Kidney (tissue), 13 donors: ENCODE measurements at regions not wholly inside any gene's neighbourhood (a gene's known extent, or its start where the extent isn't known, plus 50 kb on each side); places are given as distances from the start of the nearest gene placed in this dataset.
"Not testable (repeated sequence)": the region's sequence is repeated elsewhere in the genome, so short reads cannot be mapped to it uniquely, and the experiment has no call there.

ENCODE experiments used
- DNase-seq, 5 donors: peaks; one replicate each; pipeline ENCODE4 v3.0.0-alpha.2; 2013 to 2020
- FAIRE-seq: peaks from 2 replicates; lab custom pipeline; 2012; peaks lifted over from hg19 to GRCh38; lab: Jason Lieb, UNC
- H3K27ac ChIP-seq, 2 donors: one replicate each; pipeline ENCODE4 v1.7.0; 2013; ENCODE audit warnings: low read depth in 2 of 2, low read length in 2 of 2, inconsistent platforms in 1 of 2
- H3K27me3 ChIP-seq: one replicate; pipeline ENCODE4 v1.7.1; 2013; ENCODE audit warnings: low read length, inconsistent platforms; ENCODE audit not compliant: control insufficient read depth, insufficient read depth
- H3K36me3 ChIP-seq, 3 donors: one replicate each; pipeline versions ENCODE4 v1.7.0 to v1.7.1; 2013; ENCODE audit warnings: low read length in 3 of 3, control low read depth in 1 of 3, inconsistent platforms in 1 of 3; ENCODE audit not compliant: insufficient read depth in 3 of 3, control insufficient read depth in 2 of 3
- H3K4me1 ChIP-seq, 3 donors: one replicate each; pipeline versions ENCODE4 v1.7.0 to v1.7.1; 2013; ENCODE audit warnings: low read length in 3 of 3, inconsistent platforms in 1 of 3, low read depth in 1 of 3; ENCODE audit not compliant: control insufficient read depth in 2 of 3, insufficient read depth in 2 of 3
- H3K4me3 ChIP-seq, 3 donors: one replicate each; pipeline versions ENCODE4 v1.7.0 to v1.8.1; 2013; ENCODE audit warnings: low read length in 3 of 3, control low read depth in 1 of 3, inconsistent platforms in 1 of 3
- H3K9ac ChIP-seq, 3 donors: one replicate each; pipeline versions ENCODE4 v1.7.0 to v1.7.1; 2013; ENCODE audit warnings: low read length in 3 of 3, control low read depth in 1 of 3, inconsistent platforms in 1 of 3
- H3K9me3 ChIP-seq, 3 donors: one replicate each; pipeline versions ENCODE4 v1.7.0 to v1.7.1; 2013; ENCODE audit warnings: low read length in 3 of 3, control low read depth in 1 of 3, inconsistent platforms in 1 of 3; ENCODE audit not compliant: control insufficient read depth in 2 of 3, insufficient read depth in 1 of 3
- CTCF ChIP-seq: IDR thresholded peaks from 3 replicates; pipeline ENCODE4 v1.5.1; 2012; ENCODE audit warnings: mild to moderate bottlenecking, moderate library complexity, borderline replicate concordance; ENCODE audit not compliant: insufficient read depth; ENCODE audit errors: extremely low read depth
- intact Hi-C: fragments of 100-400 bp; cut with DNase I; formaldehyde crosslinking; loops from one replicate; pipeline ENCODE4 v1.11.1; 2022
- donor health status: control.
- donor health status: control.
- donor health status: control.
- donor health status: control.
- donor health status: control.
- donor health status: DM: yes; HTN: yes; CAD: no.
- donor health status: Normal renal cell carcinoma (clear cell type).

GRCh38 chr14:105632010-105632409, 105.6 kb downstream of the TMEM121 start:
- Histone ChIP-seq H3K9ac (no peak overlapping the region), H3K4me3 (no peak overlapping the region), H3K27ac (no peak overlapping the region), H3K9me3 (peaks cover 0 to 2% (median 0%) of the 10 kb centered on the region in 3 donors), H3K36me3 (no peaks in the 10 kb centered on the region), H3K4me1 (no peaks in the 10 kb centered on the region), H3K27me3 (no peaks in the 10 kb centered on the region)
- no peak for FAIRE-seq
- TF ChIP-seq CTCF: no peak
- DNase-seq: peak in 1 of 5 donors; percentile 14
- intact Hi-C loops: no loop called here

- DNase-seq, FAIRE-seq, intact Hi-C loops, H3K9ac ChIP-seq, H3K9me3 ChIP-seq, H3K4me1 ChIP-seq, H3K27ac ChIP-seq, H3K4me3 ChIP-seq, H3K36me3 ChIP-seq, H3K27me3 ChIP-seq: not testable (repeated sequence)
Measured at GRCh38 chr14:105633596-105633995, 107.2 kb downstream of the TMEM121 start.

GRCh38 chr14:105635560-105635959, 109.2 kb downstream of the TMEM121 start:
- Histone ChIP-seq H3K9ac (no peak overlapping the region), H3K4me1 (no peaks in the 10 kb centered on the region), H3K4me3 (no peak overlapping the region), H3K9me3 (peaks cover 0 to 2% (median 0%) of the 10 kb centered on the region in 3 donors), H3K27ac (no peak overlapping the region), H3K27me3 (no peaks in the 10 kb centered on the region), H3K36me3 (no peaks in the 10 kb centered on the region)
- no peak for DNase-seq
- no peak for TF ChIP-seq CTCF
- FAIRE-seq: no peak
- intact Hi-C loops: no loop called here

GRCh38 chr14:105636021-105636420, 109.6 kb downstream of the TMEM121 start:
- H3K4me1 ChIP-seq, intact Hi-C loops, DNase-seq, H3K27ac ChIP-seq, H3K27me3 ChIP-seq, H3K9me3 ChIP-seq, H3K9ac ChIP-seq, H3K4me3 ChIP-seq, FAIRE-seq, H3K36me3 ChIP-seq: not testable (repeated sequence)

GRCh38 chr14:105636935-105637334, 110.6 kb downstream of the TMEM121 start:
- H3K27me3 ChIP-seq: no peaks in the 10 kb centered on the region
- no peak overlapping the region for H3K27ac ChIP-seq
- FAIRE-seq: no peak
- TF ChIP-seq CTCF: no peak
- no peaks in the 10 kb centered on the region for H3K36me3 ChIP-seq
- no peak overlapping the region for H3K9ac ChIP-seq
- H3K9me3 ChIP-seq: peaks cover 0 to 2% (median 0%) of the 10 kb centered on the region in 3 donors
- DNase-seq: no peak
- intact Hi-C loops: no loop called here
- H3K4me3 ChIP-seq: no peak overlapping the region
- no peaks in the 10 kb centered on the region for H3K4me1 ChIP-seq

GRCh38 chr14:105637345-105637744, 111.0 kb downstream of the TMEM121 start:
- H3K27ac ChIP-seq, intact Hi-C loops, DNase-seq, H3K9ac ChIP-seq, H3K27me3 ChIP-seq, FAIRE-seq, H3K9me3 ChIP-seq, H3K36me3 ChIP-seq, H3K4me1 ChIP-seq, H3K4me3 ChIP-seq: not testable (repeated sequence)
